ENCODE measurements at regions not wholly inside any gene's neighbourhood (a gene's known extent, or its start where the extent isn't known, plus 50 kb on each side); places are given as distances from the start of the nearest gene placed in this dataset.
"Not testable (repeated sequence)": the region's sequence is repeated elsewhere in the genome, so short reads cannot be mapped to it uniquely, and the experiment has no call there.

DNA sequence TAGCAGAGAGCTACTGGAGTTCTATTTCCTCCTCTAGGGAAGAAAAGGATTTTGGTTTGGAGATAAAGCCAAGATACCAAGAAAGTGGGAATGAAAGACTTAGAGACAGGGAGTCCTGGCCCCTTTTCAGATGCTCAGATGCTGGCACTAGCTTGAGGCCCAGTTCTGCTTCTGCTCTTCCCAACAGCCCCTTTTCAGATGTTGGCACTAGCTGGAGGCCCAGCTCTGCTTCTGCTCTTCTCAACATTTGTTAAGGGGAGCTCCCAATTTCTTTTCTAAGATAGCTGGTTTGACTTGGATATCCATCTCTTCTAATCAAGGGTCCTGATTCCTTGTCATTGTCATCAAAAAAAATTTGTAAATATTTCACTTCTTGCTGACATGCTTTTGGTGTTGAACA is 874.0 kb upstream of the TPTE start:
- not testable (repeated sequence) for TF ChIP-seq POLR2A (IDR thresholded peaks at IDR 0.05); POLR2AphosphoS5 (IDR thresholded peaks at IDR 0.05; ENCODE audit: insufficient read depth in 1 of 2, low read depth in 1 of 2)
- TF ChIP-seq, protein P1, sequence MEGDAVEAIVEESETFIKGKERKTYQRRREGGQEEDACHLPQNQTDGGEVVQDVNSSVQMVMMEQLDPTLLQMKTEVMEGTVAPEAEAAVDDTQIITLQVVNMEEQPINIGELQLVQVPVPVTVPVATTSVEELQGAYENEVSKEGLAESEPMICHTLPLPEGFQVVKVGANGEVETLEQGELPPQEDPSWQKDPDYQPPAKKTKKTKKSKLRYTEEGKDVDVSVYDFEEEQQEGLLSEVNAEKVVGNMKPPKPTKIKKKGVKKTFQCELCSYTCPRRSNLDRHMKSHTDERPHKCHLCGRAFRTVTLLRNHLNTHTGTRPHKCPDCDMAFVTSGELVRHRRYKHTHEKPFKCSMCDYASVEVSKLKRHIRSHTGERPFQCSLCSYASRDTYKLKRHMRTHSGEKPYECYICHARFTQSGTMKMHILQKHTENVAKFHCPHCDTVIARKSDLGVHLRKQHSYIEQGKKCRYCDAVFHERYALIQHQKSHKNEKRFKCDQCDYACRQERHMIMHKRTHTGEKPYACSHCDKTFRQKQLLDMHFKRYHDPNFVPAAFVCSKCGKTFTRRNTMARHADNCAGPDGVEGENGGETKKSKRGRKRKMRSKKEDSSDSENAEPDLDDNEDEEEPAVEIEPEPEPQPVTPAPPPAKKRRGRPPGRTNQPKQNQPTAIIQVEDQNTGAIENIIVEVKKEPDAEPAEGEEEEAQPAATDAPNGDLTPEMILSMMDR (IDR thresholded peaks at IDR 0.05): not testable (repeated sequence)
